Stimulated activated CD4-positive, alpha-beta T cell treated with anti-CD3 and anti-CD28 coated beads, Interleukin-1b, Interleukin-23, amount 100 ng/mL, for 4 hours (primary cell): ENCODE measurements at regions not wholly inside any gene's neighbourhood (a gene's known extent, or its start where the extent isn't known, plus 50 kb on each side); places are given as distances from the start of the nearest gene placed in this dataset.
"Not testable (repeated sequence)": the region's sequence is repeated elsewhere in the genome, so short reads cannot be mapped to it uniquely, and the experiment has no call there.

Experiments used
- DNase-seq, 2 donors: peaks; one replicate each; pipeline ENCODE4 v3.0.0-alpha.2; 2020; ENCODE audit warnings: low read depth in 2 of 2

DNA sequence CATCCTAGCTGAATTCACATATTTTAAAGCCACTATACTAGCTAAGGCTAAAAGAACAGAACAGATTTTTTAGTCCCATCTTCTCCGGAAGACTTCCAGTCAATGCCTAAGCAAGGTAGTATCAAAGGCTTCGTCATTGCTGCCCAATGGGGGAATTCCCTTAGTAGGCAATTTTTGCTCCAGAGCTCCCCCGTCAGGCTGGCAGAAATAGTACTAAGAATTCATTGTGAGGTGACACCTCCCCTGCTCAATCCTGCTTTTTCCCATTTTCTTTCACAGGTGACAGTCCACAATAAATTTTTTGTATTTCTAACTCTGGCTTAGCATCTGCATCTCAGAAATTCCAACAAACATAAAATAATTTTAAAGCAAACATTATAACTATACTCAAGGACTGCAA lies 52.8 kb upstream of the SRSF6 start:
- DNase-seq, result peak in 1 of 2 donors; percentile 16

DNA sequence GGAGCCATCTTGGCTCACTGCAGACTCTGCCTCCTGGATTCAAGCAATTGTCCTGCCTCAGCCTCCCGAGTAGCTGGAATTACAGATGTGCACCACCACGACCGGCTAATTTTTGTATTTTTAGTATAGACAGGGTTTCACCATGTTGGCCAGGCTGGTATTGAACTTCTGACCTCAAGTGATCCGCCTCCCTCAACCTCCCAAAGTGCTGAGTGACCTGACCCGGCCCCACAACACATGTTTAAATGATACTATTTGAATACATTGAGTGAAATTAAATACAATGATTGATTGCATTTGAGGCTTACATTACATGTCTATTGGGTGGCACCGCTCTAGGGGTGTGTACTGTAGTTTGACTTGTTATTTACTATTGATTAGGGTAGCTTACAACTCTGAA lies 56.8 kb upstream of the SRSF6 start:
- DNase-seq, result not testable (repeated sequence)

DNA sequence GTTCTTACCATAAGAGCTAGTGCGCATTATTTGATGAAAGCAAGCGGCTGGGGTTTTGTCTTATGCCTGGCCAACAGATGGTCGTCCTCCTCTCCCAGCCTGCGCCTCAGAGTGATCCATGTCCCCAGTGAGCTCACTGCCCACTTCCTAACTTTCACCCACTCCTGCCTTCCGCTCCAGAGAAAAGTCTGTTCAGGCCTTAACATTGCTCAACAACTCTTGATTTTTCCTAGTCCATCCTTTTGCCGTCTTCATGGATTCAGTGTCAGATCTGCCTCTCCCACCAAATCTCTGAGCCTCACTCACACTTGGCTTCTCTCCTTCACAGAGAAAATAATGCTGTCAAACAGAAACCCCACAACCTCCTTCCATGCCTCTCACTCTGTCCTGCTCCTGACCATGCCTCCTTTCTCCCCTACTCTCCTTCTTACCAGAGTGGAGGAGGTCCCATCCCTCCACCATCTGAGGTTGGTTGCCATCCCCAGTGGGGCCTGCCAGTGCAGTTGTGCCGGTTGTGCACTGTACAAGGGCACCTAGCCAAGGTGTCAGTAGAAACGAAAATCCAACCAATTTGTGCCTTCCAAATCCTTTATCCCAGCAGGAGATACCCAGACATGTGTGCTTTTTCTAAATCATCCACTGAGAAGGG lies 58.9 kb upstream of the SRSF6 start:
- no peak for DNase-seq

DNA sequence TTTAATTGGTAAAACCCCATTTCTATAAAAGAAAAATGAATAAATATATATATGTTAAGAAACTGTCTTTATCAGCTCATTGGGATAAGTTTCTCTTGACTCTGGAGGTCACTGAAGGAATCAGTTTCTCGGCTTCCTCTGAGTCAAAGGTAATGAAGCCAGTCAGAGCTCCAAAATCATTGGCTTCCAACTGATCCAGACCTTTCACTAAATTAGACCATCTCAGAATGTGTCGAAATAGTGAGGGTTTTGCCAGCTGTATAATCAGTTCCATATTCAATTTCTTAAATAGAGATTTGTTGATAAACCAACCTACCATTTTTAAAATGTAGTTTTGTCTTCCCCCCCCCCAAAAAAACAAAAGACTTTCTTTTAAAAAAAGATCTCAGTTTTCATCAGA lies 60.5 kb upstream of the SRSF6 start:
- no peak for DNase-seq

DNA sequence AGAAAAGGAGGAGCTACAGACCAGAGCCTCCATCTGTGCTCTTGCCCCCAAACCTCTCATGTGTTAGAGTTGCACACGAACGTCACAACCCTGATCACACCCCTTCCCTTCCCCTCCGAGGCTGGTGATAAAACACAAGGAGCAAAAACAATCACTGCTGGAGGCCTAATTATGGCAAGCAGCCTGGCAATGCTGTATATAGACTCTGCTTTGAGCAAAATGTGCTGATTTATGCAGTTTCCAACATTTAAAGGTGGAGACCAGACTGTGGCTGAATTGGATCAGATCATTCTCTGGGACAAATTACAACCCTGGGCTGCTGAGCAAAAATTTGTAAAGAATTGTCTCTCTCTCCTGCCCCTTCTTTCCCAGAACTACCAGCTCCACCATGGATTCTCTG lies 64.6 kb upstream of the SRSF6 start:
- no peak for DNase-seq

DNA sequence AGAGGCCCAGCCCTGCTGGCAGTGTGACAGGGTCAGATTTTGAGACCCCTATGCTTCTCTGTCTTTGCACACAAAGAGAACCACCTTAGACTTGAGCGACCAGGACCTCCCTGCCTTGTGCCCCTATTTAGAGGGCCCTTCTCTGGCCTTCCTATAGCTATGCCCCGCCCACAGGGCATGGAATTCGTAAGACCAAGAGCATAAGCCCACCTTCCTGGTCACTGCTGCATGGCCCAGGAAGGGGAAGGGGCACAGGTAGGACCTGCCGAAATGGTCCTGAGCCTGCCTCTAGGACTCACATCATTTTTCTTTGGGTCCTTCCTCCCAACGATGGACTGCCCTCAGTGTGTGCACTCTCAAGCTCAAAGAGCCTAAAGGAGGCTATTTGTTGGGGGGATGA lies 65.1 kb upstream of the SRSF6 start:
- DNase-seq, result no peak

DNA sequence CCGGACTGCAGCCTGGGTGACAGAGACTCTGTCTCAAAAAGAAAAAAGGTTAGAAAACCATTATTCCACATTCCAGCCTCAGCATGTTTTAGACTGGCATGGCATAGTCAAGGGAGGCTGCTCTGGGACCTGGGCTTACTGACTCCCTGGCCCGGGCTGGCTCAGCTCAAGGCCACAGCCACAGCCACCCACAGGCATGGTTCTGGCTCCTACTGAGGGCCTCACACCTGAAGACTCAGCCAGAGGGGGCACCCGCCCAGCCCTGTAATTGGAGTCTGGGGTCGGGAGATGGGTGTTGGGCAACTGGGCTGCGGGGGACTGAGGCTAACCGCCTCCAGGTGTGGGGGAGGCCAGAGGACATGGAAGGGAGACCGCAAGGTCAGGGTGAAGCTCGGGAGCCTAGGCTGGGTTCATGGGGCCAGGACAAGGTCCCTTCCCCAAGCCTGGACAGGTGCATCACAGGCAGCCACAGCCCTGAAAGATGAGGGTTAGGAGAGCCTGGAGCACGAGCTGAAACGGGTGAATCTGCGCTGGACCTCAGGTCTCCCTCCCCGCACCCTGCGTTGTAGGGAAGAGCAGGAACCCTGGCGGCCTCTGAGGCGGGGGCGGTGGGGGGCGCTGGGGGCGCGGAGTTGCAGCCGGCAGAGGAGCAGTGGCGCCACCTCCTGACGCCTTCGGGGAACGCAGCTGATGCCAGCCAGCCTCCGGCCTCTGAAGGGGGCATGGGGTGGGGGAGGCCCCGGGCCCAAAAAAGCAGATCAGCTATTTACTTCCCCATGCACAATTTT lies 67.7 kb upstream of the SRSF6 start:
- DNase-seq, result no peak

DNA sequence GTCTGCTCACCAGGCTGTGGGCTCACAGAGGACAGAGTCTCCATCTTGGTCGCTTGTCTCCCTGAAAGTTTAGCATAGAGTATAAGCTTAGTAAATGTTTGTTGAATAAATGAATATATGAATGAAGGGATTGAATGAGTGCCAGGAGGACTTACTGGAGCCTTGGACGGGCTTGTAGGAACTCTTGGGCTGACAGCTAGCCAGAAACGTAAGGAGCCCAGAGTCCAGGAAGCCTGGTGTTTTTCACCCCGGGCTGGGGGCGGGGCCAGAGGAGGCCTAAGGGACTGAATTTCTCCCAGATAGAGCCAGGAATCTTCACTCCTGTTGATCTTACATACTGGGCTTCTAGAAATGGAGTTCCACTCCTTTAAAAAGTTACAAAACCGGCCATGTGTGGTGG lies 68.5 kb upstream of the SRSF6 start:
- no peak for DNase-seq

DNA sequence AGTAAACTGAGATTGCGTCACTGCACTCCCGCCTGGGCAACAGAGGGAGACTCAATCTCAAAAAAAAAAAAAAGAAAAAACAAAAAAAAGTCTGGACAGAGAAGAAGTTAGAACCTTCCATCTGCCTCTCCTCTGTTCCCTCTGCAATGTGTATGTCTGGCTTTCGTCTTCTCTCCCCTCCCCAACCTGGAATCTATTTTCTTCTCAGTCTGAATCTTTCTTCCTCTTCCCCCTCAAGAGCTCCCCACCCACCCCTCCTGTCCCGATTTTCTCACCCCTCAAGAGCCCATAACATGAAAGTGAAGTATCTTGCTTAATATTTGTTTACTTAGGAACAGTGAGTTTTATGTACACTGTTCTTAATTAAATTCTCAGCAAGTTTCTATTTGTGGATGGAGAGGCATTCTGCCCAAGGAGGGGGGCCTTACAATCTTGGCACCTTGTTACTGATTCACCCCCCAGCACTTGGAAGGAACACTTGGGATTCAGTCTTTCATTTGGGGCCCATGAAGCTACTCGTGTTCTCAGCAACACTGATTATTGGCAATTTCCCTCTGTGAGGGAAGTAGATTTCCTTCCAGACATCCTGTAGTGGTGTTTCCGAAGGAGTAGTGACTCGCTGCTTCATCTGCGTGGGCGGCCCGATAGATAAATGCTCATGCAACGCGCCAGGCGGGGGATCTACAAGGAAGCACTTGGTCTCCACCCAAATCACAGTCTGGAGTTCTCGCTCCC lies 69.3 kb upstream of the SRSF6 start:
- DNase-seq, result no peak

DNA sequence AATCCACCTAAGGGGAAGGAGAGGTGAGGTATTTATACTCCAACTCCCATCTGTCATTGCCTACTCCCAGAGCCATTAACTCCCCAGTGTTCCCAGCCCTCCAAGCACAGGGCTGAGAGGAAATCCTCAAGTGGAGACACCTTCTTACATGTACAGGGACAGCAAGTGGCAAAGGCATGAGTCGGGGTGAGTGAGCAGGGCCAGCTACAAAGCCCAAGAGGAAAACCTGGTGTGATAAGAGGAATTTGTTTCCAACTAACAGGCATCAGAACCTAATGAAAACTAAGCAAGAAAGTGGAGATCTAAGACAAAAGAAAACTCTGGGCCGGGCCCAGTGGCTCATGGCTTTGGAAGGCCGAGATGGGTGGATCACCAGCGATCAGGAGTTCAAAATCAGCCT lies 70.0 kb upstream of the SRSF6 start:
- no peak for DNase-seq

DNA sequence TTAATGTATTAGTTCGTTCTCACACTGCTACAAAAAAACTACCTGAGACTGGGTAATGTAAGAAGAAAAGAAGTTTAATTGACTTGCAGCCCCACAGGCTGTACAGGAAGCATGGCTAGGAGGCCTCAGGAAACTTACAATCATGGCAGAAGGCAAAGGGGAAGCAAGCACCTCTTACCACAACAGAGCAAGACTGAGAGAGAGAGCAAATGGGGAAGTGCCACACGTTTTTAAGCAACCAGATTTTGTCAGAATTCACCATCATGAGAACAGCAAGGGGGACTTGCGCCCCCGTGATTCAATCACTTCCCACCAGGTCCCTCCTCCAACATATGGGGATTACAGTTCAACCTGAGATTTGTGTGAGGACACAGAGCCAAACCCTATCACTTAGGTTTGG lies 70.8 kb upstream of the SRSF6 start:
- DNase-seq, result no peak

DNA sequence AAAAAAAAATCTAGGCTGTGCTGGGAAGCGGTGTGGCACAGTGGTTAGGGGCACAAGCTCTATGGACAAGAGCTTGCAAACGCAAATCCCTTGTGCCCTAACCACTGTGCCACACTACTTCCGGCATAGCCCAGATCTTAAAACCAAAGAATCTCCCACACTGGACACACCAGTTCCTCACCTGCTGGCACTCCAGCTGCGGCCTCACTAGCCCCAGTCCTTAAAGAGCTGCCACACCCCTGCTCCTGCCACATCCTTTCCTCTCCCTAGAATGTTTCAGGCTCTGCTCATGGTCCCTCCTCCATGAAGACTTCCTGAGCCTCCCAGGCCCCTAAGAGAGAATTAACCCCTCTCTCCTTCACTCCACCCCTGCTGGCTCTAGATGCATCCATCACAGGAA lies 71.8 kb upstream of the SRSF6 start:
- DNase-seq, result no peak

DNA sequence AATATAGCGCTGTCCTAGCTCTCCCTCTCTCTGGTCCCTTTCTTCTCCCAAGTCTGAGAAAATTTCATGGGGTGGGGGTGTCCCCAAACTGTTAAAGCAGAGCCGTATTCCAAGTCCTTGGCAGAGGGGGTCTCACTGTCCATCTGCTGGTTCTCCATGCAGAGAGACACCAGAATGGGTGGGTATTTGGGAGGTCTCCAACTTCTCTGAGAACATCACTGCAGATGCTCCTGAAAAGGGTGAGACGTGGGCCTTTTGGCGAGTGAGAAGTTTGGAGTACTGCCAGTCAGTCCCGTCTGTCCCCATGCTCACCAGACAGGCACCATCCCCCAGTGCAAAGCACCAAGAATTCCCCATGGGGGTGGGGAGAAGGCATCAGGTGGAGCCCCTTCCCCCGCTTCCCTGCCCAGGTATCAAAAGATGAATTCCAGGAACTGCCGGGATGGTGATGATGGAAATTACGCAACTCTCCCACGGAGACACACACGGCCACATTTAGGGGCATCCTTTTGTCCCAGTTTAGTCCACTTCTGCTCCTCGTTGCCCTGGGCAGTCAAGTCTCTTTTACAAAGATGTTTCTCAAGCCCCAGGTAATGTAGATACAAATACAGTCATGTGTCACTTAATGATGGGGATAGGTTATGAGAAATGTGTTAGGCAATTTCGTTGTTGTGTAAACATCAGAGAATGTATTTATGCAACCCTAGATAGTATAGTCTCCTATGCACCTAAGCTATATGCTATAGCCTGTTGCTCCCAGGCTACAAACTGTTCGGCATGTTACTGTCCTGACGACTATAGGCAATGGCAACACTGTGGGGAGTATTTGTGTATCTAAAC lies 73.4 kb upstream of the SRSF6 start:
- no peak for DNase-seq

DNA sequence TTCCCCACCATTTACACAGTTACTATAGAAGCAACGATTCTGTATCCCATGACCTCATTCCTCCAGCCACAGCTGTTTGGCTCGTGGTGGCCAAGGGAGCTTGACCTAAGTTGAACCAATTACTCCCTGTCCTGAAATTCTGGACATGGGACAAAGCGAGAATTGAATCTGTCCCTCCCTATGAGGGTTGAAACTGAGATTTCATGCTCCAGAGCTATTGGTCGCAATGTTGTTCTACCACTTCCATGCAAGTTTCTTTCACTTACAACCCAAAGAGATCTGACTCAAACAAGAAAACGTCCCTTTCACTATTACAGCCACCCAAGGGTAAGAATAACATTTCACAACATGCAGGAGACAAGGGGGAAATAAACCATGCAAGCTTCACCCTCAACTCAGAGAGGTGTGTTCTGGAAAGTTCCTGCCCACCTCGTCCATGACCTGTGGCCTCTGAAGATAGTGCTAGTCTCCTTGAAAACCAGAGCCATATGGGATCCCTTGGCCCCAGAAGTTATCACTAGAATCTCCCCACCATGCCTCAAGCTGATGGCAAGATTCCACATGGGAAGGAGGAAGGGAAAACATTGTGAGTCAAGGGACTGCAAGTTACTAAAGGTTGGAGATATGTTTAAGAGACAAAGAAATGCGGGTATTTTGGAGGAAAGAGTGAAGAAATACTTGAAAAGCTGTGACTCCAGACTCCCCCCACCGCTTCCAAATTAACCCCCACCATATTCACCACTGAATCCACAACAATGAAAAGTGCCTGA lies 74.5 kb upstream of the SRSF6 start:
- DNase-seq, result no peak

DNA sequence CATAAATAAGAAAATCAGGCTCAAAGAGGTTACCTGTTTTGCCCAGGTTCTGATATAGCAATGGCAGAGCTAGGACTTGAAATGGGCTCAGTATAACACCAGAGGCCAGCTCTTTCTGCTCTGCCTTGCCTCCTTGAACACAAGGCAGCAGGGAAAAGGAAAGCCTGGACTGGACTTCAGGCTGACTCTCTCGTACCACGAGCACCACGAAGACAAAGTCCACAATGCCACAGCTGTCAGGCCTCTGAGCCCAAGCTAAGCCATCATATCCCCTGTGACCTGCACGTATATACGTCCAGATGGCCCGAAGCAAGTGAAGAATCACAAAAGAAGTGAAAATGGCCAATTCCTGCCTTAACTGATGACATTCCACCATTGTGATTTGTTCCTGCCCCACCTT lies 75.6 kb upstream of the SRSF6 start:
- DNase-seq, result not testable (repeated sequence)

DNA sequence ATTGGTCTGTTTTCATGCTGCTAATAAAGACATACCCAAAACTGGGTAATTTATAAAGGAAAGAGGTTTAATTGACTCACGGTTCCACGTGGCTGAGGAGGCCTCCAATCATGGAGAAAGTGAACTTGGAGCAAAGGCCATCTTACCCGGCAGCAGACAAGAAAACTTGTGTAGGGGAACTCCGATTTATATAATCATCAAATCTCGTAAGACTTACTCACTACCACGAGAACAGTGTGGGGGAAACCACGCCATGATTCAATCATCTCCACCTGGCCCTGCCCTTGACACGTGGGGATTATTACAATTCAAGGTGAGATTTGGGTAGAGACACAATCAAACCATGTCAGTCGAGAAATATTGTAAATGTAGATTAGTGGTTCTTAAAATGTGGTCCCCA lies 76.2 kb upstream of the SRSF6 start:
- not testable (repeated sequence) for DNase-seq

DNA sequence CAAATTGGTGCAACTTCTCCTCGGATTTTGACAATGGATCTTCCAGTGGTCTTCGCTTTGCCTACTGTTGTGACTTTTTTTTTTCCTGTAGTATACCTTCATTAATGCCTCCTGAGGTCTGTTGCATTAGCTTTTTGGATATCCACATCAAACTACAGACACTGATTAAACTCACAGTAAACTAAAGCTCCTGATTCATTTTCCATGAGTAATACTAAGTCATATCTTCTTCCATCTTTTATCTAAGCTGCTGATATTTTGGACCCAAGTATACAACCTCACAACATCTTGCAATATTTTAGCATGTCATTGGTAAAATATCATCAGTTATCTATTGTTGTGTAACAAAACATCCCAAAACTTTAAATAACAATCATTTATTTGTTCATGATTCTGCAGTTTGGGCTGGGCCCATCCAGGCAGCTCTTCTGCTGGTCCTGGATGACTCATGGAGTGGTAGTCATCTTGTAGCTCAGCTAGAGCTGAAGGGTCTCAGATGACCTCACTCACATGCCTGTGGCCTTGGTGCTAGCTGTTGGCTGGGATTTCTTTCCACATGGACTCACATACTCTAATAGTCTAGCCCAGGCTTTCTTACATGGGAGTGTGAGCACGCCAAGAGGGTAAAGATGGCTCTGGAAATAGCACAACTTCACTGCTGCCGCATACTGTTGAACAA lies 78.3 kb upstream of the SRSF6 start:
- DNase-seq, result no peak

DNA sequence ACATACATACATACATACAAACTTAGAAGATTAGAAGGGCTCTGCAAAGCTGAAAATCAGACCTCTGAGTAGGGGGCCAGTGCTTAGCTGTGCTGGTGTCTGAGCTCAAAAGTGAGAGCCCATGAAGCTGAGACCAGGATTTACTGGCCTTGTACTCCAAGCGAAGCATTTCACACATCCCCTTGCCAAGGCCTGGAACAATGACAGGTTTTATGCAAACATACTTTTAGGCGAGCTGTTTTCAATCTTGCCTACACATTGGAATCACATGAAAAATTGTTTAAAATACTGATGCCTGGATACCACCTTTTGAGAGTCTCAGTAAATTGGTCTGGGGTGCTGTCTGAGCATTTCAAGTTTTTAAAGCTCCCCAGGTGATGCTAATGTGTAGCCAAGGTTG lies 80.9 kb upstream of the SRSF6 start:
- no peak for DNase-seq

DNA sequence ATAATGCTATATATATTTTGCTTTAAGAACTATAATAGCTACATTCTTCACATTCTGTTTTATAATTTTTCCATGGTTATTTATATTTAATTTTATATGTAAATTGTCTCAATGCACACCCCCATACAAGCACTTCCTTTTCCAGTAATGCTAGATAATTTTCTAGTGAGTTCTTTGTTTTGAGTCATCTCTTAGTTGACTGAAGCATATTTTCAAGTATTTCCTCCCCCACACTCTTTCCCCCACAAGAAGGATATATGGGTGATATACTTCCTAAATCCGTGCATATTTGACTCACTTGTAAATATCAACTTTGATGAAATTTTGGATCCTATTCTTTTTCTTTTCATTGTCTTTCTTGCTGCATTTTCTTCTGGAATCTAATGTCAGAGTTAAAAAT lies 82.1 kb upstream of the SRSF6 start:
- DNase-seq, result no peak

DNA sequence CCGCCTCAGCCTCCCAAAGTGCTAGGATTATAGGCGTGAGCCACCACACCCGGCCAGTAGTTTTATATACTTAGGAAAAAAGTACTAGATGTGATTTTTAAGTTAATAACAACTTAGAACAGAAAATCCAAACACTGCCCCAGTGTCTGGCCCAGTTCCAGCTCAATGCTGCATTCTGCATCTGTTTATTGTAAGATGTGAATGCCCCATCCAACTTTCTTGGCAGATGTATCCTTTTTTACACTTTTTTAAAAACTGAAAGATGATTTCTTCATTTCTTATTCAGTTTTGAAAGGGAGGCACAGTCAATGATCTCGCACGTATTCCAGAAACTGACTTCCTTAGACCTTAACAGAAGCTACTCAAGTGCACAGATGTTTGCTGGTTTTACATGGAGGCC lies 85.6 kb upstream of the SRSF6 start:
- no peak for DNase-seq

DNA sequence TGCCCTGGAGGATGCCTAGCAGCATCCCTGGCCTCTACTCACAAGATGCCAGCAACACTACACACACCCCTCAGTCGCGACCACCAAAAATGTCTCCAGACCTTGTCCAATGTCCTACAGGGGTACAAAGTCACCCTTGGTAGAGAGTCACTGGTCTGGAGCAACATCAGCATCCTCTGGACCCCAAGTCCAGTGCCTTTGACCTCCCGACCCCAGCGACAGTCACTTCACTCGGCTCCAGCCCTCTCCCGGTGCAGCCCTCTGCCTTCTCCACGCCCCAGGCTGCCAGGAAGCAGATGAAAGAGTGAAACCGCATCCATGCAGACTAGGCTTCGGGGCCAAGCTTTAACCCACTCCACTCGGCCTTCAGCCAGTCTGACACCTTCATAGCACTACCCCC lies 92.0 kb upstream of the SRSF6 start:
- DNase-seq, result no peak
